ENCODE measurements at regions not wholly inside any gene's neighbourhood (a gene's known extent, or its start where the extent isn't known, plus 50 kb on each side); places are given as distances from the start of the nearest gene placed in this dataset.

GRCh38 chr14:61847861-61848260, 85.6 kb downstream of the SNAPC1 start:
- H3K27me3 Mint-ChIP-seq (ENCODE audit: low read depth): peaks cover 5% of the 10 kb centered on the region; the same call in 1 of the 2 replicates
- no peak overlapping the region for H3T11ph ChIP-seq (ENCODE audit: low read length)
- no peak overlapping the region for H2BK120ac ChIP-seq (ENCODE audit: low read depth, low read length, poor library complexity, severe bottlenecking)
- no peak overlapping the region for H2BK5ac ChIP-seq (ENCODE audit: insufficient read length, low read length)
- no peak overlapping the region for H3K18ac ChIP-seq (ENCODE audit: insufficient read length, low read depth, low read length)
- no peaks in the 10 kb centered on the region for H3K4me1 Mint-ChIP-seq
- no peak overlapping the region for H3K14ac ChIP-seq (ENCODE audit: insufficient read depth, low read length)
- H2BK12ac ChIP-seq (ENCODE audit: insufficient read length, low read depth, low read length): no peak overlapping the region
- no peak for DNase-seq
- no peak overlapping the region for H4K91ac ChIP-seq (ENCODE audit: insufficient read length, low read depth, low read length)
- no peak overlapping the region for H3K4me2 ChIP-seq (ENCODE audit: insufficient read depth, insufficient read length, low read length)
- no peak overlapping the region for H3K9ac ChIP-seq (ENCODE audit: extremely low read depth, insufficient read length, low read length)
- H3K79me1 ChIP-seq (ENCODE audit: insufficient read depth, low read depth, low read length, poor library complexity, severe bottlenecking): no peaks in the 10 kb centered on the region
- H2BK15ac ChIP-seq (ENCODE audit: low read depth, low read length): no peak overlapping the region
- H3K27me3 ChIP-seq (ENCODE audit: insufficient read depth, low read length): no peaks in the 10 kb centered on the region
- H3K4ac ChIP-seq (ENCODE audit: low read depth, low read length): no peak overlapping the region
- TF ChIP-seq CTCF (conservative IDR thresholded peaks at IDR 0.05): no peak
- H2BK20ac ChIP-seq (ENCODE audit: low read depth, low read length, poor library complexity, severe bottlenecking): no peak overlapping the region
- H3K27ac ChIP-seq (ENCODE audit: insufficient read length, low read depth, low read length): no peak overlapping the region
- H3K23me2 ChIP-seq (ENCODE audit: insufficient read length, low read depth, low read length, poor library complexity, severe bottlenecking): no peaks in the 10 kb centered on the region
- H2AK5ac ChIP-seq (ENCODE audit: insufficient read length, low read length): no peak overlapping the region
- H3K79me2 ChIP-seq (ENCODE audit: insufficient read depth, low read length): no peaks in the 10 kb centered on the region
- H4K5ac ChIP-seq (ENCODE audit: insufficient read length, low read depth, low read length): no peak overlapping the region
- H3K4me1 ChIP-seq (ENCODE audit: insufficient read depth, low read length): no peaks in the 10 kb centered on the region
- no peak overlapping the region for H3K27ac Mint-ChIP-seq
- H4K20me1 ChIP-seq (ENCODE audit: control insufficient read depth, insufficient read depth, insufficient read length): no peaks in the 10 kb centered on the region
- no CpG with 5 or more reads among the region's 3 CpGs for WGBS (ENCODE audit: extremely low coverage, insufficient read length, low lambda C conversion rate)
- no peaks in the 10 kb centered on the region for H3K36me3 Mint-ChIP-seq (ENCODE audit: insufficient read depth in 1 of 3, low read depth in 3 of 3)
- no peak overlapping the region for H3K4me3 Mint-ChIP-seq
- H2AFZ ChIP-seq (ENCODE audit: low read length): no peak overlapping the region
- no peak overlapping the region for H3K56ac ChIP-seq (ENCODE audit: insufficient read length, low read depth, low read length)
- no peak overlapping the region for H4K8ac ChIP-seq (replicated peaks; ENCODE audit: insufficient read length, low read depth, low read length)
- no peak overlapping the region for H3K23ac ChIP-seq (ENCODE audit: insufficient read length, low read depth, low read length)
- peaks cover 0 to 2% of the 10 kb centered on the region in 2 experiments; a peak in 3 of 5 replicates for H3K9me3 Mint-ChIP-seq
- no peaks in the 10 kb centered on the region for H3K9me3 ChIP-seq (ENCODE audit: control insufficient read depth, low read depth, low read length)

Measured in H9 (cell line).